Trophoblast cell (in vitro differentiated cells and primary cell): ENCODE measurements at regions not wholly inside any gene's neighbourhood (a gene's known extent, or its start where the extent isn't known, plus 50 kb on each side); places are given as distances from the start of the nearest gene placed in this dataset.
A peak's percentile ranks its signal among the peaks of the same experiment; 100 is the strongest.

Experiments
- DNase-seq, 2 donors: peaks; one replicate each; pipeline ENCODE4 v3.0.0-alpha.2; 2016
- H2AFZ ChIP-seq: 2 replicates; pipeline ENCODE4 v1.6.1; 2013; ENCODE audit warnings: low read length, moderate library complexity, mild to moderate bottlenecking; ENCODE audit not compliant: insufficient read depth, poor library complexity
- H2AK5ac ChIP-seq: 2 replicates; pipeline ENCODE4 v1.6.1; 2013; ENCODE audit warnings: mild to moderate bottlenecking, low read length
- H2BK120ac ChIP-seq: 2 replicates; pipeline ENCODE4 v1.6.1; 2013; ENCODE audit warnings: low read length, mild to moderate bottlenecking, moderate library complexity; ENCODE audit not compliant: insufficient read depth, poor library complexity
- H2BK12ac ChIP-seq: 2 replicates; pipeline ENCODE4 v1.6.1; 2013; ENCODE audit warnings: mild to moderate bottlenecking, low read length, moderate library complexity
- H2BK5ac ChIP-seq: 2 replicates; pipeline ENCODE4 v1.6.1; 2013; ENCODE audit warnings: low read length, low read depth, moderate library complexity, mild to moderate bottlenecking; ENCODE audit not compliant: poor library complexity
- H3K14ac ChIP-seq: 2 replicates; pipeline ENCODE4 v1.6.1; 2013; ENCODE audit warnings: mild to moderate bottlenecking, low read length
- H3K18ac ChIP-seq: 2 replicates; pipeline ENCODE4 v1.6.1; 2013; ENCODE audit warnings: mild to moderate bottlenecking, low read length
- H3K23ac ChIP-seq: 2 replicates; pipeline ENCODE4 v1.6.1; 2013; ENCODE audit warnings: low read length
- H3K27ac ChIP-seq: 2 replicates; pipeline ENCODE4 v1.5.1; 2013; ENCODE audit warnings: low read depth, mild to moderate bottlenecking, inconsistent platforms, low read length, moderate library complexity
- H3K27me3 ChIP-seq: 2 replicates; pipeline ENCODE4 v1.6.1; 2013; ENCODE audit warnings: inconsistent platforms, mild to moderate bottlenecking, low read length, moderate library complexity; ENCODE audit not compliant: insufficient read depth
- H3K36me3 ChIP-seq, 2 experiments: 1 replicate in 1 of 2; 2 replicates in 1 of 2; pipeline ENCODE4 v1.6.1; 2013; ENCODE audit warnings: low read length in 2 of 2, mild to moderate bottlenecking in 2 of 2, moderate library complexity in 1 of 2; ENCODE audit not compliant: insufficient read depth in 2 of 2, control insufficient read depth in 1 of 2
- H3K4ac ChIP-seq: 2 replicates; pipeline ENCODE4 v1.6.1; 2013; ENCODE audit warnings: low read depth, mild to moderate bottlenecking, low read length, moderate library complexity
- H3K4me1 ChIP-seq, 2 experiments: 1 replicate in 1 of 2; 2 replicates in 1 of 2; pipeline ENCODE4 v1.6.1; 2013; ENCODE audit warnings: low read length in 2 of 2, mild to moderate bottlenecking in 2 of 2, moderate library complexity in 1 of 2; ENCODE audit not compliant: insufficient read depth in 2 of 2, control insufficient read depth in 1 of 2
- H3K4me2 ChIP-seq: 2 replicates; pipeline ENCODE4 v1.6.1; 2013; ENCODE audit warnings: inconsistent platforms, mild to moderate bottlenecking, low read length, moderate library complexity
- H3K4me3 ChIP-seq: 2 replicates; pipeline ENCODE4 v1.5.1; 2013; ENCODE audit warnings: mild to moderate bottlenecking, low read depth, low read length, inconsistent platforms
- H3K79me1 ChIP-seq: one replicate; pipeline ENCODE4 v1.6.1; 2013; ENCODE audit warnings: low read length
- H3K79me2 ChIP-seq: 2 replicates; pipeline ENCODE4 v1.6.1; 2013; ENCODE audit warnings: low read length, mild to moderate bottlenecking; ENCODE audit not compliant: control insufficient read depth, insufficient read depth, poor library complexity
- H3K9ac ChIP-seq: 2 replicates; pipeline ENCODE4 v1.6.1; 2013; ENCODE audit warnings: mild to moderate bottlenecking, low read length
- H3K9me3 ChIP-seq: 2 replicates; pipeline ENCODE4 v1.6.1; 2013; ENCODE audit warnings: low read depth, mild to moderate bottlenecking, control low read depth, inconsistent platforms, low read length; ENCODE audit not compliant: insufficient read depth
- H4K12ac ChIP-seq: 2 replicates; pipeline ENCODE4 v1.6.1; 2013; ENCODE audit warnings: low read depth, mild to moderate bottlenecking, low read length, moderate library complexity
- H4K8ac ChIP-seq: 2 replicates; pipeline ENCODE4 v1.6.1; 2013; ENCODE audit warnings: low read depth, mild to moderate bottlenecking, low read length, moderate library complexity
- H4K91ac ChIP-seq: one replicate; pipeline ENCODE4 v1.6.1; 2013; ENCODE audit warnings: low read depth, mild to moderate bottlenecking, low read length, moderate library complexity
- WGBS: extraction: QIAGEN DNeasy Blood & Tissue Kit; methylation state at CpG from one replicate; pipeline ENCODE4 v1.1.7; 2013; ENCODE audit warnings: missing lambda C conversion rate; ENCODE audit not compliant: insufficient read length, insufficient coverage; ENCODE audit errors: extremely low coverage; 5-methylcytosine and 5-hydroxymethylcytosine counted together

GRCh38 chr6:14906621-14907020, 339.2 kb upstream of the JARID2 start:
- Histone ChIP-seq H3K14ac (no peak overlapping the region), H3K27me3 (no peaks in the 10 kb centered on the region), H3K4me1 (peaks cover 2 to 3% of the 10 kb centered on the region in 2 experiments), H4K91ac (no peak overlapping the region), H3K4ac (no peak overlapping the region), H3K27ac (no peak overlapping the region), H2BK120ac (no peak overlapping the region), H3K79me1 (no peaks in the 10 kb centered on the region), H2BK12ac (no peak overlapping the region), H3K23ac (no peak overlapping the region), H2AFZ (no peak overlapping the region), H2BK5ac (no peak overlapping the region), H3K9me3 (no peaks in the 10 kb centered on the region), H3K4me3 (no peak overlapping the region), H3K18ac (no peak overlapping the region), H3K79me2 (no peaks in the 10 kb centered on the region), H4K12ac (no peak overlapping the region), H3K4me2 (no peak overlapping the region), H3K9ac (no peak overlapping the region), H4K8ac (no peak overlapping the region), H2AK5ac (no peak overlapping the region), H3K36me3 (no peaks in the 10 kb centered on the region)
- WGBS, result no CpG with 5 or more reads among the region's 2 CpGs
- no peak for DNase-seq

GRCh38 chr6:14910692-14911547, 334.9 kb upstream of the JARID2 start:
- no peak overlapping the region for H3K18ac ChIP-seq
- no peak overlapping the region for H3K27ac ChIP-seq
- peaks cover 2 to 3% of the 10 kb centered on the region in 2 experiments for H3K4me1 ChIP-seq
- no peak overlapping the region for H3K14ac ChIP-seq
- no peak overlapping the region for H3K4me3 ChIP-seq
- no peaks in the 10 kb centered on the region for H3K9me3 ChIP-seq
- H3K4ac ChIP-seq, result no peak overlapping the region
- DNase-seq, result peak; percentile 11 to 37
- H2AFZ ChIP-seq, result no peak overlapping the region
- WGBS, result no CpG with 5 or more reads among the region's 13 CpGs
- H3K36me3 ChIP-seq, result no peaks in the 10 kb centered on the region
- no peak overlapping the region for H3K9ac ChIP-seq
- H2BK120ac ChIP-seq, result no peak overlapping the region
- no peak overlapping the region for H4K91ac ChIP-seq
- H3K23ac ChIP-seq, result no peak overlapping the region
- no peak overlapping the region for H4K8ac ChIP-seq
- no peak overlapping the region for H3K4me2 ChIP-seq
- H2BK12ac ChIP-seq, result no peak overlapping the region
- H3K27me3 ChIP-seq, result no peaks in the 10 kb centered on the region
- H3K79me2 ChIP-seq, result no peaks in the 10 kb centered on the region
- H4K12ac ChIP-seq, result no peak overlapping the region
- H3K79me1 ChIP-seq, result no peaks in the 10 kb centered on the region
- H2BK5ac ChIP-seq, result no peak overlapping the region
- H2AK5ac ChIP-seq, result no peak overlapping the region

- Histone ChIP-seq H3K4me3 (no peak overlapping the region), H2AK5ac (no peak overlapping the region), H4K91ac (no peak overlapping the region), H3K79me1 (no peaks in the 10 kb centered on the region), H3K18ac (no peak overlapping the region), H3K9ac (no peak overlapping the region), H3K27ac (no peak overlapping the region), H3K4me2 (no peak overlapping the region), H3K4me1 (peaks cover 2 to 10% of the 10 kb centered on the region in 2 experiments), H2BK5ac (no peak overlapping the region), H4K8ac (no peak overlapping the region), H3K36me3 (no peaks in the 10 kb centered on the region), H3K4ac (no peak overlapping the region), H3K14ac (no peak overlapping the region), H3K27me3 (no peaks in the 10 kb centered on the region), H3K9me3 (no peaks in the 10 kb centered on the region), H2AFZ (no peak overlapping the region), H3K79me2 (no peaks in the 10 kb centered on the region), H2BK12ac (no peak overlapping the region), H3K23ac (no peak overlapping the region), H2BK120ac (no peak overlapping the region), H4K12ac (no peak overlapping the region)
- WGBS, result no CpG with 5 or more reads among the region's 10 CpGs
- no peak for DNase-seq
Measured at GRCh38 chr6:14912226-14912625, 333.6 kb upstream of the JARID2 start.

GRCh38 chr6:14912706-14913105, 333.2 kb upstream of the JARID2 start:
- no CpG with 5 or more reads among the region's 2 CpGs for WGBS
- H3K14ac ChIP-seq, result no peak overlapping the region
- no peaks in the 10 kb centered on the region for H3K79me1 ChIP-seq
- peaks cover 2 to 10% of the 10 kb centered on the region in 2 experiments for H3K4me1 ChIP-seq
- H3K27ac ChIP-seq, result no peak overlapping the region
- H3K36me3 ChIP-seq, result no peaks in the 10 kb centered on the region
- H2BK12ac ChIP-seq, result no peak overlapping the region
- H3K23ac ChIP-seq, result no peak overlapping the region
- H2AK5ac ChIP-seq, result no peak overlapping the region
- no peak overlapping the region for H3K4ac ChIP-seq
- H3K27me3 ChIP-seq, result no peaks in the 10 kb centered on the region
- H2BK5ac ChIP-seq, result no peak overlapping the region
- H3K18ac ChIP-seq, result no peak overlapping the region
- H4K12ac ChIP-seq, result no peak overlapping the region
- H3K4me3 ChIP-seq, result no peak overlapping the region
- H3K9me3 ChIP-seq, result no peaks in the 10 kb centered on the region
- no peak overlapping the region for H4K8ac ChIP-seq
- H3K9ac ChIP-seq, result no peak overlapping the region
- no peak for DNase-seq
- H2AFZ ChIP-seq, result no peak overlapping the region
- H4K91ac ChIP-seq, result no peak overlapping the region
- no peak overlapping the region for H2BK120ac ChIP-seq
- H3K4me2 ChIP-seq, result no peak overlapping the region
- H3K79me2 ChIP-seq, result no peaks in the 10 kb centered on the region
